GM21367 (cell line): ENCODE measurements at regions not wholly inside any gene's neighbourhood (a gene's known extent, or its start where the extent isn't known, plus 50 kb on each side); places are given as distances from the start of the nearest gene placed in this dataset.

ENCODE experiments used
- ATAC-seq: cut with Tn5 transposase; IDR thresholded peaks from one replicate; pipeline ENCODE4 v1.9.1; 2021; ENCODE audit not compliant: unreplicated experiment

DNA sequence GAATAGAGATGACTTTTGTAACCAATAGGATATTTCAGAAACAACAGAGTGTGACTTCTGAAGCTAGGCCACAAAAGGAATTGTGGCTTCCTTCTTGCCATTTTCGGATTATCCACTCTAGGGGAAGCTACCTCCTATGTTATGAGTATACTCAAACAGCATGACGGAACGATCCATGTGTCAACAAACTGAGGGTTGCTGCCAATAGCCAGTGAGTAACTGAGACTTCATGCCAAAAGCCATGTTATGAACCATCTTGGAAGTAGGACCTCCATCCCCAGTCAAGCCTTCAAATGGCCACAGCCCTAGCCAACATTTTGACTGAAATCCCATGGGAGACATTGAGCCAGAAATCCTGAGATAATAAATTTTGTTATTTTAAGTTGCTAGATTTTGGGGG is 69.0 kb upstream of the IL6 start:
- ATAC-seq: no peak

DNA sequence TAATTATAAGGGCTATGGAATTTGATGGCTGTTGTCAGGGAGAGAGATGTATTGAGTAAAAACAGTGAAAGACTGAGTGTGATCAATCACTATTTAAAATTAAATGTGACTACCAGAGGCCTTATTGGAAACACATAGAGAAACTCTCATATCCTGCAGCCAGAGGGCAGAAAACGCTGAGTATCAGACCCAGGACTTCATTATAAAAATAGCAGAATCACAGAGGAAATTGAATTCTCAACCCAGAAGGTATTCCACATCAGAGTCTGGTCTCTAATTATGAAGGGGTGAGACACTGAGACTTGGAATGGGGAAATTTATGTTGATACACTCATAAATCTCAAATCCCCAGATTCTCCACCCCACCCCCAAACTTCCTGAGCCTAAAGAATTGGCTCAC is 69.5 kb upstream of the IL6 start:
- no peak for ATAC-seq

DNA sequence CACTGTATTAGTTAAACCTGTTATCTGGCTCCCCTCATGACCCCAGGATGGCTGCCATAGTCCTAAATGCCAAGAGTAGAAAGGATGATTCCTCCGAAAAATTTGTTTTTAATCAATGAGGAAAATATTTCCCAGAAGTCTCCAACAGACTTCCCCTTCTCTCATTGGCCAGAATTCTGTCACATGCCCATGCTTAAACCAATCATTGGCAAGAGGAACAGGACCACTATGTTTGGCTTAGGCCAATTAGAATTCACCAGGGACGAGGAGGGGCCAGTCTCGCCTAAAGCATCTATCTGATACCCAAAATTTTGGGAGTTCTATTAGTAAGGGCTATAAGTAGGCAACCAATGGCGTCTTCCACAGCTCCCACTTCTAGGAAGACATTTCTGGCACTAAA is 71.2 kb upstream of the IL6 start:
- ATAC-seq: no peak

DNA sequence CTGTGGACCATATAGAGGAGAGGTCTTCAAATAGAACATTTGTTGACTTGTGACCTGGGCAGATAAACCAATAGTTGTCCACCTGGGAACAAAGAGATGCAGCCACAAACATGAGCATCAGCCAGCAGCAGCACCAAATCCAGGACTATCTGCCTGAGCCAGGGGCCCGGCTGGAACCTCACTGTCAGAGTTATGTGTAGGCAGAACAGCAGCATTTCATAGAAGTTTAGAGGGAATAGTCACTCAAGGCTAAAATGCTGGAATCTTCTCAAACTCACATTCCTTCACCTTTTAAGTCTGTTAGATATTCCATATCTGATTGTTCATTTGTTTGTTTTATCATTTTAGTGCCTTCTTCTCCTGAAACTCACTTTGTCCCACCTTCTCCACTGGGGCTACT is 72.2 kb upstream of the IL6 start:
- no peak for ATAC-seq

DNA sequence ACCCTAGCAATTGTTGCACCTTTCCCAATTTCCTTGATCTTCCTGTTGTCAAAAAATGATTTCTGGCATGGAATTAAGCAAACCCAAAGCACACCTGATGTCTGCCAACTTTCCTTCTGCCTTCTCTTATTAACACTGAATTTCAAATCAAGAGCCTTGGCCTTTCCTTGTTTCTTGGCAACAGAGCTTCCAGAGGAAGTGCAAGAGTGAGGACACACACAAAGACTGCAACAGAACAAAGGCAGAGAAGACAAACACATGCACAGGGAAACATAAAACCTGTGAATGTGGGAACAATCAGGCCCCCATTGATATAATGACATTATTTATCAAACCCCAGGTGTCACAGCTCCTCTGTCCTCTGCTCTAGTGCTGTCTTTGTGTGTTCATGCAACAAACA is 73.0 kb upstream of the IL6 start:
- no peak for ATAC-seq

DNA sequence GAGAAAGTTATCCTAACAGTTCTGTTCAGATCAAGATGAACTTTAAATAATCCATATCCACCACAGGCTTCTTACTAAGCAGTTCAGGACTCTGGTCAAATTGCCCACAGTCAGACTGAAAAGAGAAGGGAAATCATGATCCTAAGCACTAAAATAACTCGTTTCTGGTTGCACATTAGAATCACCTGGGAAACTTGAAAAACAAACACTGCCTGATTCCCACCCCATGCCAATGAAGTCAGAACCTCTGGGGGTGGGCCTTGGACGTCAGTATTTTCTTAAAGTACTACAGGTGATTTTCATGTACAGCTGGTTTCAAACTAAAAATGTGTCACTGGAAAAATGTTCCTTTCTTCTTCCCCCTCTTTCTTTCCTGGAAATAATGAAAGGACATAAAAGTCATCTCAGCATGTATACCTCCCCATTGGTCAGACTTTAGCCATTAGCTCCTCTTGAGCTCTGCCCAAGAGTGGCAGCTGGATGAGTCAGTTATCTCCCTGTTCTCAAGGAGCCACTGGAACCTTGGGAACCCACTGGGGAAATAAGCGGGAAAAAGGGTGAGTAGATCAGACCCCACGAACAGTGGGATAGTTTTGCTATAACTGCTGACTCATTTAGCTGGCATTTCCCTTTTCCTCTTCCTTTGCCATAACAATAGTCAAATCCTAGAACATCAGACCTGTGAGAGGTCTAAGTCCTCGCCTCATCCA is 75.3 kb upstream of the IL6 start:
- no peak for ATAC-seq

DNA sequence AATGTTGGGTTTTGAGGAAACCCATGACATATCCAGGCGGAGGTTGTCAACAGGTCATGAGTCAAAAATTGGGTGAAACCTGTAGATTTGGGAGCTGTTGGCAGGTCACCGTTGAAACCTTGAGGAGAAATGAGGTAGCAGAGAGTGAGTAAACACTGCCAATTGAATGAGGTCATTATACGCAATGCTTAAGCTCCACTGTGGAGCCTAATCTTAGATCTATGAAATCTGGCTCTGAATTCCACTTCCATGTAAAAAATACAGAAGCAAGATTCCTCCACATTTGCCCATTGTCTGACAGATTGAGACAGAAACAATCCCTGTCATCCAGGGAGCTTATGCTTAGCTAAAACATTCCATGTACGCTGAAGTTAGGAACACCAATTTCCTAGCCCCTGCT is 76.0 kb upstream of the IL6 start:
- ATAC-seq: no peak

DNA sequence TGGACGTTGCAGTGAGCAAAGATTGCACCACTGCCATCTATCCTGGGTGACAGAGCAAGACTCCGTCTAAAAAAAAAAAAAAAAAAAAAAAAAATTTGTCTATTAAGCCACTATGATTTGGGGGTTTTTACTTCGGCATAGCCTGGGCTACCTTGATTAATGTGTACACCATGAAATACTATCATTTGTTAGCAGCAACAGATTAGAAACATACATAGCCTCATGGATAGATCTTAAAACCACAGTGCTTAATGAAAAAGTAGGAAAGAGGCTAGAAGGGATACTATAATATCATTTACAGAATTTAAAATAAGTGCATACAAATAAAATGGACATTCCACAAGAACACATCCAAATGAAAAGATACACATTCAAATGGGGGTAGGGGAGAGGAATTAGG is 77.3 kb upstream of the IL6 start:
- ATAC-seq: no peak

DNA sequence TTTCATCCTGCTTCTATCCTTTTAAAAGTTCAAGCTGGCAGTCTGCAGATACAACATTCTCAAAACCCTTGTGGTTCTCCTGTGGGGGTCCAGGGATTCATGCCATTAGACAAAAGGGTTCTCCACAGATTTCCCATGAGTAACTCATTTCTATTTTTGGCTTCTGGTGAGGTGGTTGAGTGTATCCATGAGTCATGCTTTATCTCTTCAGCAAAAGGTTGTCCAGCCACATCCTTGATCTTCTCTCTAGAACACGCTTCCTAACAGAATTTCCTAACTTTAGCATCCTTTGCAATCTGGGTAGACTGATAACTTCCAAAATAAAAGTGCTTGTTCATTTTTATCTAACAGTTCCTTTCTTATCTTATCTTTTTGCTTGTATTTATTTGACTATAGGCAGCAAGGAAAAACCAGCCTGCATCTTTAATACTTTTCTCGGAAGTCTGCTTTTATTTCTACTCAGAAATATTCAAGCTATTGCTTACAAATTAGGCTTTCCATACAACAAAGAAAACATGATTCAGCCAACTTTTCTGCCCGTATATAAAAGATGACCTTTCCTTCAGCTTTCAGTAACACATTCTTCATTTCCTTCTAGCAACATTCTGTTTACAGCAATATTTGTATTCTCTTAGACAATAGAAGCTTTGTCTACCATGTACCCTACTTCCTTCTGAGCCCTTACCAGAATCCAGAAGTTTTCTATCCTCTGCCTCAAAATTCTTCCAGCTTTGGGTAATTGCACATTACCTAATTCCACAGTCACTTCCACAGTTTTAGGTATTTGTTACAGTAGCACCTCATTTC is 79.3 kb upstream of the IL6 start:
- no peak for ATAC-seq

DNA sequence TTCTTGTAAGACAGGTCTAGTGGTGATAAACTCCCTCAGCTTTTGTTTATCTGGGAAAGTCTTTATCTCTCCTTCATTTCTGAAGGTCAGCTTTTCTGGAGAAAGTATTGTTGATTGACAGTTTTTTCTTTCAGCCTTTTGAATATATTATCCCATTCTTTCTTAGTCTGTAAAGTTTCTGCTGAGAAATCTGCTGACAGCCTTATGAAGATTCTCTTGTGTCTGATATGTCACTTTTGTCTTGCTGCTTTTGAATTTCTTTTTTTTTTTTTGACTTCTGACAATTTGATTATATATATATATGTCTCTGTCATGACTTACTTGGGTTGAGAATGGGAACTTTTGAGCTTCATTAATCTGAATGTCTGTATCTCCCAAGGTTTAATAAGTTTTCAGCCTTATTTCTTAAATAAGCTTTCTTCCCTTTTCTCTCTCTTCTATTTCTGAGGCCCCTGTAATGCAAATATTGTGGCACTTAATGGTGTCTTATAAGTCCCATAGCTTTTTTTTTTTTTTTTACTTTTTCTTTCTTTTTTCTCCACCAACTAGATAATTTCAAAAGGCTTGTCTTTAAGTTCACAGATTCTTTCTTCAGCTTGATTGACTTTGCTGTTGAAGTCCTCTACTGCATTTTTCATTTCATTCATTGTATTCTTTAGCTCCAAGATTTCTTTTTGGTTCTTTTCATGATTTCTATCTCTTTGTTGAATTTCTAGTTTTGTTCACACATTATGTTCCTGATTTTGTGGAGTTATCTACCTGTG is 81.4 kb upstream of the IL6 start:
- ATAC-seq: no peak

DNA sequence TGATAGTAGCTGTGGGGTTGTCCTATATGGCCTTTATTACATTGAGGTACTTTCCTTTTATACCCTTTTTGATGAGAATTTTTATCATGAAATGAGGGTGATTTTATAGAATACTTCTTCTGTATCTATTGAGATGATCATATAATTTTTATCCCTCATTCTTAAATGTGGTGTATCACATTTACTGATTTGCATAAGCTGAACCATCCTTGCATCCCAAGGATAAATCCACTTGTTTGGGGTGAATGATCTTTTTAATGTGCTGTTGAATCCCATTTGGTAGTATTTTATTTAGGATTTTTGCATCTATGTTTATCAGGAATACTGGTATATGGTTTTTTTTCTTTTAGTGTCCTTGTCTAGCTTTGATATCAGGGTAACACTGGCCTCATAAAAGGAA is 84.5 kb upstream of the IL6 start:
- ATAC-seq: no peak

DNA sequence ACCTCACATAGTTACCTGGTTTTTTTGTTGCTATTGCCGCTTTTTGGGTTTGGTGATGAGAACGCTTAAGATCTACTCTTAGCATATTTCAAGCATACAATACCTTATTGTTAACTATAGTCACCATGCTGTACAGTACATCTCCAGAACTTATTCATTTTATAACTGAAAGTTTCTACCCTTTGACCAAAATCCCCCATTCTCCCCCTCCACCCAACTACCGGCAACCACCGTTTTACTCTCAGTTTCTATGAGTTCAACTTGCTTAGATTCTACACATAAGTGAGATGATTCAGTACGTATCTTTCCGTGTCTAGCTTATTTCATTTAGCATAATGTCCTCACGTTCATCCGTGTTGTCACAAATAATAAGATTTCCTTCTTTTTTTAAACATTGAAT is 86.7 kb upstream of the IL6 start:
- peak; percentile 93 for ATAC-seq

DNA sequence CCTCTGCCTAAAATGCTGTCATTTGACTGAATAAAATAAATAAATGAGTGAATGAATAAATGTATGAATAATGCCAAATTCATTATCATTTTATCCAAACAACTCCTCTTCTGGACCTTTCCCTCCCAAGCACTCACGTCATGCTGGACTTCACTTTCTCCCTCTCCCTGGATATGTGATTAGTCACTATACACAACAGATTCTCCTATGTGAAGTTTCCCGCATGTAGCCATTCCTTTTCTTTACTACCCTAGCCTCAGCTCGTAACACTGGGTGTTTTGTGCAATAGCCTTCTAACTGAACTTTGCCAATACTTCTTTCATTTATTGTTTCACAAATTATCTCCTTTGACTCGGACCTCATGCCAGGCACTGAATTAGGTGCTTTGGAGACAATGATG is 87.6 kb upstream of the IL6 start:
- ATAC-seq: no peak

DNA sequence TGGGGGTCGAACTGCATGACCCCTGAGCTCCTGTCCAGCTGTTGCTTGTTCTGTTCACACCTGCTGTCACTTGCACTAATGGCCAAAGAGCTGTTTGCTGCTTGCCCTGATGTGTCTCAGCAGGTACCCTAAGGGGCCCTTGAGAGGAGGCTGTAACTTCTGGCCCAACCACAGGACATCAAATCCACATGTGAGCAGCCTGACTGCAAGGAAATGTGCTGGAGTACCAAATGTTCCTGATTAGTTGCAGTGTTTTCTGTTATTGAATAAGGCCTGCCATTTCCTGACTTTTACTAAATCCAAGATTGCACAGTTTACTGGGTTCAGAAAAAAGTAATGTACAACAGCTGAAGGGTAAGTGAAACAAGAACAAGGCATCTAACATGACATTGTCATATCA is 91.7 kb upstream of the IL6 start:
- no peak for ATAC-seq

DNA sequence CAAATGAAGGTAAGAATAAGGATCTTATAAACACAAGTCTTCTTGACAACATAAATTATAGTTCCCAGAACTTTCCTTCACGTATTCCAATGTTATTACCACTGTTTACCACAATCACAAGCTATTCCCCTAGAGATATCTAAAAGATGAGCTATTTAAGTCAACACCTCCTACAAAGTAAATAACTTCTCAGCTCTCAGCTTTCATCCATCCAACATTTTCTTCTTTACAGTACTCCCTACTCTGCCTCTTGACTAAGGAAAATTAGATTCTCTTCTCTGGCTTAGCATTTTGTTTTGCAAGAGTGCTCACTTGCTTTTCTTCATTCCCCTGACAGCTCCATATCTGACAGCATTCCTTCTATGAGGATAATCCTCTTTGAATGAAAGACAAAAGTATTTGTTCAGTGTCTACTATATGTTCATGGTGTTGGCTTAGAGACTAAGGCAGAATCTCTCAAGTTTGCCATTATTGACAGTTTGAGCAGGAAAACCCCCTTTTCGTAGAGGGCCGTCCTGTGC is 93.0 kb upstream of the IL6 start:
- ATAC-seq: no peak

DNA sequence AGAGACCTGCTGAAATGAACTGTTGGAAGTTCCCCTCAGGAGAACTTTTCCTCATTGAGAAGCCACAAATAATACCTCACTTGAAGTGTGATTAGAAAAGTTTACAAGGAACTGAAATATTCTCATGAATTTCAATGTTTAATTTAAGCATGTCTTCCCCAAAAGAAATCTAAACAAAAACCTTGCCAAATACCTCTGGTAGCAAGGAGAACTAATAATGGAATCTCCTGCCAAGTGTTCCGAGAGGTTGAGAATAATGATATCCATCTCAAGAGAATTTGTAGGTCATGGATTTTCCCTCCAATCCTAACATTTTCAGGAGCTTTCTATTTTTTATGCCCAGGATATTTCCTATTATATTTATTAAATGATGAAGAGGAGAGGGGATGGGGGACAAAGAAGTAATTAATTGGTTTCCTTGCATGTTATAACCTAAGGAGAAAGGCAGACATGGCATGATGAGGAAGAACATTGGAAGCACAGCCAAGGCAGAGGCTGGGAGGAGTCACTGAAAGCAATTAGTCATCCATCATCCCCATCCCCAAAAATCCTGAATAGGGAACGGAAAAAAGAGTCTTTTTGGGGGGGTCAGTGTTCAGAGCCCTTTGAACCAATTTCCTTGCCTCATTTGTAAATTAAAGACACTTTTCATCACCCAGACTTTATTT is 93.6 kb upstream of the IL6 start:
- no peak for ATAC-seq

DNA sequence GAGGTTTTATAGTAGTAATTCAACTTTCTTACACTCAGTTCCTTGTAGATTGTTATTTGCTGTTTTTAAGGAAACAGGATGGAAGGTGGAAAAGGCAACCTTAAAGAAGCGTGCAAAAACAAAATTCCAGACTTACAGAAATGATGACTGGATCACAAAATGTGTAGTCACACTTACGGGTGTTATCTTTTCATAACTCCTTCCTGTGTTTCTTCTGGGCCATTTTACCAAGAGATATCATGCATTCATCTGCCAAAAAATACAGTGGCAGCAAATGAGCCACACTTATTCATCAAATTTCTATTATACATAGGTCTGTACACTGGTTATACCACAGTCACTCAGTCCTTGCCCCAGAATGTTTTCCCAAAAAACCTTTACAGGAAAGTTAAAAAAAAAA is 94.3 kb upstream of the IL6 start:
- ATAC-seq: no peak

DNA sequence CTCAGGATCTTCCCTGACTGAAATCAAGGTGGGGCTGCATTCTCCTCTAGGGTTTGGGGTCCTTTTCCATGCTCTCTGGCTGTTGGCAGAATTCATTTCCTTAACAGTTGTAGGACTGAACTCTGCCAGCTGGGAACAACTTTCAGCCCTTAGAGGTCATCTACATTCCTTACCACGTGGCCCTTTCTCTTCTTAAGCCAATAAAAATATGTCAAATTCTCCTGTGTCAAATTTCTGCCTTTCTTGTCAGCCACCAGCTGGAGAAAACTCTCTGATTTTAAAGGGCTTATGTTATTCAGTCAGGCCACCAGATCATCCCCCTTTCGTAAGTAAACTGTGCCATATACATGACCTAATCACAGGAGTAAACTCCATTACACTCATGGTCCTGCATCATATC is 95.3 kb upstream of the IL6 start:
- ATAC-seq: no peak

DNA sequence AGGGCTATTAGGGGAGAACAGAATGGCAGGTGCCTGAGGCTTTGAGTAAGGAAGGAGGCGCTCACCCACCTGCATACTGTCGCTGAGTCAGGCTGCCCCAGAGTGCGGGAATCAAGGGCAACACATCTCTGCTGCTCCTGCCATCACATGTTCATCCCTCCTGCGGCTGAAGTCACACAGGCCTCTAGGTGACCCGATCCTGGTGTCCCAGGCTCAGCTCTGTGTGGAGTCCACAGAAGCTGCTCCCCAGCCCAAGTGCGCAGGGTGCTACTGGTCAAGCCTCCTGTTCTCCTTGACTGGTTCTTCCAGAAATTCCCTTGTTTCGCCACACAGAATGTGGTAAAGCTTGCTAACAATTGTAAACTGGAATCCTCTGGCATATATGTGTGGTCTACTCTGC is 96.9 kb upstream of the IL6 start:
- ATAC-seq: no peak

DNA sequence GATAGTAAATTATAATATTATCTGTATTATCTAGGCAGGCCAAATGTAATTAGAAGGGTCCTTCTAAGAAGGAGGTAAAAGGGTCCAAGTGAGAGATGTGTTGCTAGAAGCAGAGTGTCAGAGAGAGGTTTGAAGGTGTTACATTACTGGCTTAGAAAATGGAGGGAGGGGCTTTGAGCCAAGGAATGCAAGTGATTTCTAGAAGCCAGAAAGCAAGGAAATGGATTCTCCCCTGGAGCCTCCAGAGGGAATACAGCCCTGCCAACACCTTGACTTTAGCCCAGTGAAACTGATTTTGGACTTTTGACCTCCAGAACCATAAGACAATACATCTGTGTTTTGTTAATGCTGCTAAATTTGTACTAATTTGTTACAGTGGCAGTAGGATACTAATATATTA is 97.9 kb upstream of the IL6 start:
- ATAC-seq: no peak

DNA sequence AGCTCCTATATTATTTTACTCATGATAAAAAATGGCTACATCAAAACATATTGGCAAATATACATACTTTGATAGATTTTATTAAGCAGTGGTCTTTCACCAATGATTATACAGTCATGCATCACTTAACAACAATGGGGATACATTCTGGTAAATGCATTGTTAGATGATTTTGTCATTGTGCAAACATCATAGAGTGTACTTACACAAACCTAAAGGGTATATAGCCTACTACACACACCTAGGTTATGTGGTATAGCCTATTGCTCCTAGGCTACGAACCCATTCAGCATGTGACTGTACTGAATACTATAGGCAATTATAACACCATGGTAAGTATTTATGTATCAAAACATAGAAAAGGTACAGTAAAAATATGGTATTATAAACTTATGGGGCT is 98.9 kb upstream of the IL6 start:
- no peak for ATAC-seq
